ENCODE measurements at regions not wholly inside any gene's neighbourhood (a gene's known extent, or its start where the extent isn't known, plus 50 kb on each side); places are given as distances from the start of the nearest gene placed in this dataset.
"Not testable (repeated sequence)": the region's sequence is repeated elsewhere in the genome, so short reads cannot be mapped to it uniquely, and the experiment has no call there.

GRCh38 chr1:102715150-102715549, 393.2 kb downstream of the COL11A1 start:
- H3K4me3 Mint-ChIP-seq = no peak overlapping the region
- H3K36me3 Mint-ChIP-seq (ENCODE audit: low read depth) = no peaks in the 10 kb centered on the region
- H3K4me1 Mint-ChIP-seq = no peaks in the 10 kb centered on the region
- no peaks in the 10 kb centered on the region for H3K27me3 Mint-ChIP-seq (ENCODE audit: low read depth)
- H3K27ac Mint-ChIP-seq = no peak overlapping the region
- no peaks in the 10 kb centered on the region for H3K9me3 Mint-ChIP-seq
- TF ChIP-seq CTCF (IDR thresholded peaks at IDR 0.05; ENCODE audit: unreplicated experiment in 3 of 3) = no peak

GRCh38 chr1:102699524-102699923, 408.8 kb downstream of the COL11A1 start:
- no peak for TF ChIP-seq CTCF (IDR thresholded peaks at IDR 0.05; ENCODE audit: unreplicated experiment in 3 of 3)
- no peaks in the 10 kb centered on the region for H3K36me3 Mint-ChIP-seq (ENCODE audit: low read depth)
- H3K4me3 Mint-ChIP-seq = no peak overlapping the region
- H3K4me1 Mint-ChIP-seq = no peaks in the 10 kb centered on the region
- H3K27ac Mint-ChIP-seq = no peak overlapping the region
- H3K27me3 Mint-ChIP-seq (ENCODE audit: low read depth) = no peaks in the 10 kb centered on the region
- peaks cover 2% of the 10 kb centered on the region for H3K9me3 Mint-ChIP-seq

- Mint-ChIP-seq H3K4me3 (no peak overlapping the region), H3K4me1 (no peaks in the 10 kb centered on the region), H3K36me3 (ENCODE audit: low read depth) (no peaks in the 10 kb centered on the region), H3K9me3 (peaks cover 6% of the 10 kb centered on the region), H3K27me3 (ENCODE audit: low read depth) (no peaks in the 10 kb centered on the region), H3K27ac (no peak overlapping the region)
- TF ChIP-seq CTCF (IDR thresholded peaks at IDR 0.05; ENCODE audit: unreplicated experiment in 3 of 3) = no peak
These were observed 415.0 kb downstream of the COL11A1 start for GRCh38 chr1:102693345-102693744.

GRCh38 chr1:102691592-102692090, 416.7 kb downstream of the COL11A1 start:
- no peaks in the 10 kb centered on the region for H3K36me3 Mint-ChIP-seq (ENCODE audit: low read depth)
- H3K27ac Mint-ChIP-seq = no peak overlapping the region
- no peak for TF ChIP-seq CTCF (IDR thresholded peaks at IDR 0.05; ENCODE audit: unreplicated experiment in 3 of 3)
- peaks cover 10% of the 10 kb centered on the region for H3K4me1 Mint-ChIP-seq
- H3K9me3 Mint-ChIP-seq = peaks cover 6% of the 10 kb centered on the region
- H3K4me3 Mint-ChIP-seq = no peak overlapping the region
- H3K27me3 Mint-ChIP-seq (ENCODE audit: low read depth) = no peaks in the 10 kb centered on the region

GRCh38 chr1:102687383-102687782, 420.9 kb downstream of the COL11A1 start:
- Mint-ChIP-seq H3K9me3 (no peaks in the 10 kb centered on the region), H3K27ac (no peak overlapping the region), H3K27me3 (ENCODE audit: low read depth) (no peaks in the 10 kb centered on the region), H3K4me1 (peaks cover 10% of the 10 kb centered on the region), H3K4me3 (no peak overlapping the region), H3K36me3 (ENCODE audit: low read depth) (no peaks in the 10 kb centered on the region)
- TF ChIP-seq CTCF (IDR thresholded peaks at IDR 0.05; ENCODE audit: unreplicated experiment in 3 of 3) = no peak

GRCh38 chr1:102661481-102661880, 446.8 kb downstream of the COL11A1 start:
- no peaks in the 10 kb centered on the region for H3K27me3 Mint-ChIP-seq (ENCODE audit: low read depth)
- no peak for TF ChIP-seq CTCF (IDR thresholded peaks at IDR 0.05; ENCODE audit: unreplicated experiment in 3 of 3)
- H3K27ac Mint-ChIP-seq = no peak overlapping the region
- no peak overlapping the region for H3K4me3 Mint-ChIP-seq
- H3K4me1 Mint-ChIP-seq = no peaks in the 10 kb centered on the region
- H3K36me3 Mint-ChIP-seq (ENCODE audit: low read depth) = no peaks in the 10 kb centered on the region
- H3K9me3 Mint-ChIP-seq = no peaks in the 10 kb centered on the region

- not testable (repeated sequence) for H3K27me3 Mint-ChIP-seq (ENCODE audit: low read depth); H3K9me3 Mint-ChIP-seq; H3K4me1 Mint-ChIP-seq; H3K4me3 Mint-ChIP-seq; H3K36me3 Mint-ChIP-seq (ENCODE audit: low read depth); H3K27ac Mint-ChIP-seq
These were observed 448.3 kb downstream of the COL11A1 start for GRCh38 chr1:102659876-102660483.

All from nephron (organoid).